Stimulated activated CD4-positive, alpha-beta T cell treated with anti-CD3 and anti-CD28 coated beads, Interleukin-2, amount 100 ng/mL, for 48 hours (primary cell): ENCODE measurements at regions not wholly inside any gene's neighbourhood (a gene's known extent, or its start where the extent isn't known, plus 50 kb on each side); places are given as distances from the start of the nearest gene placed in this dataset.
"Not testable (repeated sequence)": the region's sequence is repeated elsewhere in the genome, so short reads cannot be mapped to it uniquely, and the experiment has no call there.

Experiments used
- DNase-seq, 2 donors: peaks; one replicate each; pipeline ENCODE4 v3.0.0-alpha.2; 2020

DNA sequence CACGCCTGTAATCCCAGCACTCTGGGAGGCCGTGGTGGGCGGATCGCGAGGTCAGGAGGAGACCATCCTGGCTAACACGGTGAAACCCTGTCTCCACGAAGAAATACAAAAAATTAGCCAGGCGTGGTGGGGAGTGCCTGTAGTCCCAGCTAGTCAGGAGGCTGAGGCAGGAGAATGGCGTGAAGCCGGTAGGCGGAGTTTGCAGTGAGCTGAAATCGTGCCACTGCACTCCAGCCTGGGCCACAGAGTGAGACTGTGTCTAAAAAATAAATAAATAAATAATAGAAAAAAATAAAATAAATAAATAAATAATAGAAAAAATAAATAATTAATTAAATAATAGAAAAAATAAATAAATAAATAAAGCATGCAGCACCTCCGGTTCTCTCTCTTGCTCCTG, 480.8 kb downstream of the GOLGA6L6 start:
- not testable (repeated sequence) for DNase-seq

DNA sequence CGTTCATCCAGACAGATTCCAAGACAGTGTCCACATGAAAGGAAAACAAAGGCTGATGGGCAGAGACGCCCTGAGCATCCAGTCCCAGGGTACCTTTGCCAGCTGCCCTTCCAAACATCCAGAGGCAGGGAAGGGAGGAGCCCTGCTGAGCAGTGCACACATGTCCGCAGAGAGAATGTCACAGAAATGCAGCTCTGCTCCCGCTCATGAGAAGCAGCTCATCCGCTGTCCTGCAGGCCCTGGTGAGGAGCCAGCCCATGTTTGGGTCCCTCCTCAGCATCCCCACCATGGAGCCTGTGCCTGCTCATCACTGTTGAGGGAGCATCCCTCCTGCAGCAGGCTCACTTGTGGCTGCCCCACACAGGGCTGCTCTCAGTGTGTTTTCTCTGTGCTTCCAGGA, 484.7 kb downstream of the GOLGA6L6 start:
- not testable (repeated sequence) for DNase-seq

DNA sequence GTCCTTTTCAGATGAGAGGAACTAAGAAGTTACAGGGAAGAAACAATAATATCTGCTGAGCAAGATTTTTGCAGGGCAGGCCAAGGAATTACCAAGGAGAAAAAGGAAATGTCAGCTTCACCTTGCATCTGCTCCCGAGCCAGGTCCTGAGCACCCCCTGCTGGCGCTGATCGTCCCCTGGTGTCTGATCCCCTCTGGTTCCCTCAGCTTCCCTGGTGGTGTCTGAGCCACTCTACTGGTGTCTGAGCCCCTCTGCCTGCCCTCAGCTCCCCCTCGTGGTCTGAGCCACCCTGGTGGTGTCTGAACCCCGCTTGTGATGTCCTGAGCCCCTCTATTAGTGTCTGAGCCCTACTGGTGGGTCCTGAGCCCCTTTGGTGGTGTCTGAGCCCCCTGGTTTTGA, 485.7 kb downstream of the GOLGA6L6 start:
- not testable (repeated sequence) for DNase-seq

DNA sequence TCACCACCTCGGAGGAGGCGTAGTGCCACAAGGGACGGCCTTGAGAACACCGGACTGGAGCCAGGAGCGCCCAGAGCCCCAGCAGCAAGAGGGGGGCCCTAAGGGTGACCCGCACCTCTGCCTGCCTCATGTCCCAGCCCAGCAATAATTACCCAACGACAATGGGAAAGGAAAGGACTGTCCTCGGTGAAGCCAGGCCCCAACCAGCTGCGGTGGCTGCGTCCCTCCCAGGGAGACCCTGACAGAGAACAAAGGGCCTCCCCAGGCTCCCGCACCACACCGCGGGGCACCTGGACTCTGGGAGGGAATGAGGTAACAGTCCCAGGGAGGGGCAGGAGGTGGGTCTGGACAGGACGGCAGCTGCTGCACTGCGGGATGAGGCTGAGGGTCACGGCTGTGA, 493.4 kb downstream of the GOLGA6L6 start:
- not testable (repeated sequence) for DNase-seq

DNA sequence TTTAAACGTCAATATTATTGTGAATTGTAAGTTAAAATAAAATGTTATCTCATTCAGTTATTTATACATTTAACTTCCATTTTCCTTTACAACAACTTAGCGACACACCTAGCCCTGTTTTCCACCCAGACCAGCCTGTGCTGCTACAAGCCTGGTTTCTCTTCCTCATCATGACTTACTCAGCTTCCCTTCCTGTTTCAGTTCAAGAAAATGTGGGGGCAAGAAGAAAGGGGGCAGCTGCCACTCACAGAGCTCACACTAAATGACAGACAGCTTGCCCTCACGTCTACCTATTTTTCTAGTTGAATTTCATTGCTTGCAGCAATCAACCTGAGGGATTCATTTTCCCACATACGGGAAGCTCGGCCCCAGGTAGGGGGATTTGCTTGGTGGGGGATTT, 496.4 kb downstream of the GOLGA6L6 start:
- DNase-seq: not testable (repeated sequence)

DNA sequence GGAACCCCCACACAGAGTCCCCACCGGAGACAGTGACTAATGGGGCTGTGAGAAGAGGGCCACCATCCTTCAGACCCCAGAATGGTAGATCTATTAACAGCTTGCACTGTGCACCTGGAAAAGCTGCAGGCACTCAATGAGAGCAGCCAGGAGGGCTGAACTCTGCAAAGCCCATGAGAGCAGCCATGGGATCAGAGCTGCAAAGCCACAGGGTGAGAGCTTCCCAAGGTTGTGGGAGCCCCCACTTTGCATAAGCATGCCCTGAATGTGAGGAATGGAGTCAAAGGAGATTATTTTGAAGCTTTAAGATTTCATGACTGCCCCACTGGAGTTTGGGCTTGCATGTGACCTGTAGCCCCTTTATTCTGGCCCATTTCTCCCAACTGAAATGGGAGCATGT, 500.9 kb downstream of the GOLGA6L6 start:
- DNase-seq: not testable (repeated sequence)

DNA sequence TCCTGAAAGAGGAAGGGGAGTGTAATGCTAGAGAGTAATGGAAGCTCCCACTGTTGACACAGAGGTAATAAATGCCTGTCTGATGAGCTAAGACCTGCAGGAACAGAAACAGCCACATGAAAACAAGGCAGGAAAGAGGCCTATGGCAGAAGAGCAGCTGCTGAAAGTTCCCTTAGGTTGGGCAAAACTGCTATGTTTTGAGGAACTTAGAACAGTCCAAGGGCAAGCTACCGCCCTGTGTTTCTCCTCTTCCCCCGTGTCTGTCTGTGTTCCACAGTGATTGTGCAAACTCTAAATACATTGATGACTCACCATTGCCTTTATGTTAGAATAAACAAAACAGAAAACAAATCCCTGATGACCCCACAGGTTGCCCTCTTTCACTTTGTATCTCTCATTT, 516.6 kb downstream of the GOLGA6L6 start:
- not testable (repeated sequence) for DNase-seq

DNA sequence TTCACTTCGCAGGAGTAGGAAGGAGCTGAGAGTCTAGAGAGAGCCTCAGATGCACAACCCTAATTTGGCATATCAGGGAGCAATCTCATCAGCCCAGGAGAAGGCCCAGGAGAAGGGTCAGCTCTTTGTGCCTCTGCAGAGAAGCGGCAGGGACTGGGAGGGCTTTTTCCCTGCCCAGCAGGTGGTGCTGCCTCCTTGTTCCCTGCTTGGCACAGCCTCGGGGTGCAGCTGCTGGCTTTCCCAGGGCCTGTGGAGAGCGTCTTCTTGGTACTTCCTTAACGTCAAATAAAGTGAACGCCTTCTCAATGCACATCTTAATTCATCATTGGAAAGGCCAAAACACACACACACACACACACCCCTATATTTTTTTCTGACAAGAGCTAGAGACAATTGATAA, 519.3 kb downstream of the GOLGA6L6 start:
- not testable (repeated sequence) for DNase-seq

DNA sequence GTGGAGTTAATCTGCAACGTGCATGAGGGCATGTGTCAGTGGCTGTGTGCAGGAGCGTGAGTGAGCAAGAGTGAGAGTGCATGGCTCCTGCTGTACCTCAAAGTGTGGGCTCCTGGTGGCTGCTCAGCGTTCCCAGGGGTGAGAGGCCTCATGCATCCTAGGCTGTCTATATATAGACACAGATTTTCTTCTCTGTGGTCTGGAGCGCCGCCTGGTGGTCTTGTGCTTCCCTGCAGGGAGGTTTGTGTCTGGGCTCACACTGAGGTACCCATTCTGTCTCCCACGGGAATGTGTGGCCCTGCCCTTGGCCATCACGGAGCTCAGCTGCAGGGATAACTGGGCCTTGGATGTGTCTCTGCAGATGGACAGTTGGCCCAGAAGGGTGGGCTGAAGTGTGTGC, 520.2 kb downstream of the GOLGA6L6 start:
- not testable (repeated sequence) for DNase-seq

DNA sequence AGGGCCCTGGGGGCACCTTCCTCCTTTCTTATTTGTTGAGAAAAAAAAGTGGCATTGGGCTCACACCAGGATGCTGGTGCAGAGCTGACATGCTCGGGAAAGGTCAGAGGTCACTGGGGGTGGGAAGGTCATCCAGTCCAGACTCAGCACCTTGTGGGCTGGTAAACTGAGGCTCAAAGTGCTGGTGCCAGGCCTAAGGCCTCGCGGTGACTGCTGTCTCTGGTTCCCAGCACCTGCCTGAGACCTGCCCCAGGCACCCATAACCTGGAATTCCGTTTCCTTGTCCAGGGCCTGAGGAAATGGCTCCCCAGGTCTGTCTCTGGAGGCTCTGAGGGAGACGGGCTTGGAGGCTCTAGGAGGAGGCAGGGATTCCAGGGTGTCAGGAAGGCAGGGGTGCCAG, 521.0 kb downstream of the GOLGA6L6 start:
- DNase-seq: not testable (repeated sequence)

DNA sequence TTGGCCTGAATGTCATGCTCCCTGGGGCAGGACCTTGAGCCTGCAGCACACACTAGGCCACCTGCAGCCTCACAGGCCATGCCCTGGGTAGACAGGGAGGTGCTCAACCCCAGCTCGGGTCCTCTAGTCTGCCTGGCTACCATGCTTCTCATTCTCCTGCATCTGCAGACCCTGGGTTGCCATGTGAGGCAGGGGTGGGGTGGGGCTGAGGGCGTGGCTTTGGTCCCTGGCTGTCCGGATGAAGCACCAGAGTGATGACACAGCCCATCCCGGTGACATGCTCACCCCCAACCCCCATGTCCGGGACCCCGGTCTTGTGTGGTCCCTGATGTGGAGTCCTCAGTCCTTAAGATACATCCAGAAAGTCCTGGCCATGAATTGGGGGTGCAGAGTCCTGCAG, 521.8 kb downstream of the GOLGA6L6 start:
- DNase-seq: not testable (repeated sequence)

DNA sequence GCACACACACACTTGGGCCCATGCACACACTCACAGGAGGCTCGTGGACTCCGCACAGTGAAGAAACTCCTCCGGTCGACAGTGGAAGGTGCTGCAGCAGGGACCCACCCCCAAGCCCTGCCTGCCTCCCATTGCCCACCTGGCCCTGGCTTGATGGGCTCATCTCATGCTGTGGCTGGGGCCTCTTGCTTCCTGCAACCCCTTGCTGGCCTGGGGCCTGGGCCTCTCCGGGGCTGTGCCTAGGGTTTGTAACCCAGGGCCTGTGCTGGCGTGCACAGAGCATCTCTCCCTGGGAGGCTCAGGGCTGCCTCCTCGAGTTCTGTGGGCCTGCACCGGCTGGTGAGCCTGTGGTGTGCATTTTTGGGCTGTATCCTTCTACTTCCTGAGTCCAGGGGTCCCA, 524.0 kb downstream of the GOLGA6L6 start:
- not testable (repeated sequence) for DNase-seq

DNA sequence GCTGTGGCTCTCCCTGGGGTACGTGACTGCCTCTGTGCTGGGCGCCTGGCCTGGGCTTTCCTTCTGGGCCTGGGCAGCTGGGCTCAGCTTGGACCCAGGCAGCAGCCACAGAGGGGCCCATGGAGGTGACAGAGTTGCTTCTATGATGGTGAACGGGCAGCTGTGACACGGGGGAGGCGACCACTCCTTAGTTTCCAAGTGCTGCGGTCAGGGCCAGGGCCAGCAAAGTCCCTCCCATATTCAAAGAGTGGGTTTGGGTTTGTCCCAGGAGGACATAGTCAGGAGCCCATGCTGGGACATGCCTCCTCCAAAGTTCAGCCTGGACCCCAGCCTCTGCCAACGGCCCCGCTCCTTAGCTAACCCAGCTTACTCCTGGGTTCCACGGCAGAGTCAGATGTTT, 524.7 kb downstream of the GOLGA6L6 start:
- DNase-seq: not testable (repeated sequence)

DNA sequence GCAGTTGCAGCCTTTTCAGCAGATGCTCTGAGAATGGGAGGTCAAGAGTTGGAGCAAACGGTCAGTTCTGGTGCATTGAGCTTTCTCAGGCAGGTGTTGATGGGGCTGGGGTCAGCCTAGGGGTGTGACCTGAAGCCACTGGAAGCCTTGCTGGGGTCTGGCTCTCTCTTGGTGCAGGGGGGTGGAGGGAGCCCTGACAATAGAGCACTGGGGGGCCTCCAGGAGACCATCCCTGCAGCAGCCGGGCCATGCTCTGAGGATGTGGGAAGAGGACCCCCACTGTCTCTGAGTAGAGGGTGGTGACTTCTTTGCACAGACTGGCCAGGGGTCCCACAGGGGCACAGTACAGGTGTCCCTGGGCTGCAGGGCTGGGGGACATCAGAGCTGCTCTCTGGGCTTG, 528.8 kb downstream of the GOLGA6L6 start:
- DNase-seq: not testable (repeated sequence)

DNA sequence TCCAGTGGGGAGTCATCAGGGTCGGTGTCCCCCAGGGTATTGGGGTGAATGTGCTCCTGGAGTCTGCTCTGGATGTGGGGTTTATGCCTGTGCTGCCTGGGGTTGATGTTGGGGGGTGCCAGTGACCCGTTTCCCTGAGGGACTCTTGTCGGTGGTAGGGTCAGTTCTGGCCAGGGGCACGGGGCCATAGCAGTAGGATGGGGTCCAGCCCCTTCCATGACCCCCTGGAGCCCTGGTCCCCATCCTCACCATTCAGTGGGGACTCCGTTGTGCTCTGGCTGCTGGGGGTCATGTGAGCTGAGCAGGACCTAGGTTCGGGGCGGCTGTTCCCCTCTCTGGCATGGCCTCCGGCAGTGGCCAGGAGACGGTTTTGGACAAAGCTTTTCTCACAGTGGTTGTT, 530.8 kb downstream of the GOLGA6L6 start:
- DNase-seq: not testable (repeated sequence)

DNA sequence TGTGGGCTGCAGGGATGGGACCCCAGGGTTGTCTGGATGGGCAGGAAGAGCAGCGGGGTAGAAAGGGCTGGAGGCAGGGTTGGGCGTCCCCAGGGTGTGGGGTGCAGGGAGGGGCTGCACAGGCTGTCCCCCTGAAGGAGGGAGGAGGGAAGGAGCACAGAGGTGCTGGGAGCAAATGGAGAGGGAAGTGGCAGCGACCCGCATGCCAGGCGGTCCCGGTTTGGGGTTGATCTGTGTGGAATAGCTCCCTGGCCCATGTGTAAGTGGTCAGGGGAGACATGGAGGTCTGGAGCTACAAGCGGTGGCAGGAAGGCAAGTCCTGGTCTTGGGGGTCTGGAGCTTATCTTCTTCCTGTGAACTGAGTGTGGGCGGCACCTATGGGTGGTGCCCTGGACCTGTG, 532.0 kb downstream of the GOLGA6L6 start:
- not testable (repeated sequence) for DNase-seq

DNA sequence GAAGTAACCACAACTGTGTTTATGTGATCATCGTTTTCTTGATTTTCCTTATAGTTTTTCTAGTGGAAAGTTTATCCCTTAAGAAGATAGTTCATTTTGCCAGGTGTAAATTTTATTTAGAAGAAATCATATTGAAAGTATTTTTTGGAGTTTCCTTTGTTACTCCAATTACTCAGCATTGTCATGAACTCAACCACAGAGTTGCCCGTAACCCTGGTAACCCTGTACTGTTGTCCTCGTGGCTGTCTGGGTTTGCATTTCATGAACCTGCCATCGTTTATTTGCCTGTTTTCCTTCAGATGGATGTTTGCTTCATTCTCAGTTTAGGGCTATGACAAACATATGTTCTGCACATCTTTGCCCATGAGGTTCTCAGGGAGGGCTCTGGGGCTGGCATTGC, 534.3 kb downstream of the GOLGA6L6 start:
- not testable (repeated sequence) for DNase-seq

DNA sequence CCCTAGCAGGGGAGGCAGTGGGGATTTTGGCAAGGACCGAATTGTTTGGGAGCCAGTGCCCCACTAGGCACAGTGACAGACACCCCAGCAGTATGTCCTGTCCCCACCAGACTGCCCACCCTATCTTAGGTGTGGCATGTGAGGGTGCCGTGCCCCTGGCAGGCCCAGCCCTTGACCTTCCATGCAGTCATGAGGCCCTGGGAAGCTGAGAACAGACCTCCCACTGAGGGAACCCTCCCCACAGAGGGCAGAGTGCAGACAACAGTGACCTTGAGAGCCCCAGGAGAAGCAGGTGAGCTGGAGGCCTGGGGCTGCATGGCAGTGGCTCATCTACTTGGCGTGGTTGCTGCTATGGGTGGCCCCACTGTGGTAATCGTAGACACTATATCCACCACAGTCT, 538.1 kb downstream of the GOLGA6L6 start:
- not testable (repeated sequence) for DNase-seq

DNA sequence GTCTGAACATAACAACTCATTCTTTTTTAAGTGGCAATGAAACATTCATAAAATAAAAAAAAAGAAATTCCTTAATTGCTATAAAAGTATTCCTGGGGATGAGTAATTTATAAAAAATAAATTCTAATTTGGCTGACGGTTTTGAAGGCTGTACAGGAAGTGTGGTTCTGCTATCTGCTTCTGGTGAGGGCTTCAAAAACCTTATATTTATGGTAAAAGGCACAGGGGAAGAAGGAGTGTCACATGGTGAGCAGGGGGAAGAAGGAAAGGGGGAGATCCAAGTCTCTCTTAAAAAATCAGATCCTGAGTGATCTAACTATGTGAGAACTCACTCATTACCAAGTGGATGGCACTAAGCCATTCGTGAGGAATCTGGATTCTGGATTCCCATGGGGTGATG, 539.0 kb downstream of the GOLGA6L6 start:
- DNase-seq: not testable (repeated sequence)

DNA sequence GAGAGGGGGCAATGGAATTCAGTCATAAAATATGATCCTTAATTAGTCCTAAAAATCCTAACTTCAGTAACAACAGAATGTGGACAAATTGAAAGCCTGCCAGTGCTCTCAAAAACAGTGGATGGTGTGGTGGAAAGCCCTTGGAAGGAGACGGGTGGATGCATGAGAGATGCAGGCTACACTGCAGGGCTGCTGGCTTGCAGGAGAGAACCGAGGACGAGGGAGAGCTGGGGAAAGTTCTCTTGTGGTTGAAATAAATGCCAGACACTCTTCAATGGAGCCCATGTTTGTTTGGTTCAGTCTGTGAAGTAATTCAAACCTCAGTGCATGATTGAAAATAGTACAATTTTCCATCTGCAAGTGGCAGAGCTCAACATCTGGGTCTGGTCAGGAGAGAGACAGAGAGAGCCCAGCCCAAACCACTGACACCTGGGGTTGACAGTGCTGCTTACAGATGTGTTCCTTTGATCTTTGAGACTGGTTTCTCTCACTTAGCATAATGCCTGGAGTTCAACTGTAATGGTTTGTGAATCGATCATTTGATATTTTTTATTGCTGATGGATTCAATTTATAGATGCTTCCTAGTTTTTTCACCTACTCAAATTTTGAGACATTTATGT, 544.9 kb downstream of the GOLGA6L6 start:
- not testable (repeated sequence) for DNase-seq

DNA sequence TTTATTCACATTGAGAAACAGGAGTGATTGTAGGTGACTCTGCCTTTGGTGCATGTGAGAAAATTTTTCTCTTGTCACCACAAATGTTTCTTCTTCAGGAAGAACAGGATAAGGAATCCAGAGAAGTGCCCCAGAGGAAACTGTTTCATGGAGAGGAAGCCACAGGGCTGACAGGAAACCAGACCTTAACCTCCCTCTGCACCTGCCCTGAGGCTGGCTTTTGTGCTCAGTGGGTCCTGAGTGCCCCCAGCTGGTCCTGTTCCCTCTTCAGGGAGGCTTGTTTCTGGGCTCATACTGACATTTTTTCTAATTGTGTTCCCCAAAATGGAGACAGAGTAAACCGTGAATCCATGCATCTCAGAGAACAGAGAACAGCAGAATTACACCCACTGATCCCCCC, 546.3 kb downstream of the GOLGA6L6 start:
- not testable (repeated sequence) for DNase-seq

DNA sequence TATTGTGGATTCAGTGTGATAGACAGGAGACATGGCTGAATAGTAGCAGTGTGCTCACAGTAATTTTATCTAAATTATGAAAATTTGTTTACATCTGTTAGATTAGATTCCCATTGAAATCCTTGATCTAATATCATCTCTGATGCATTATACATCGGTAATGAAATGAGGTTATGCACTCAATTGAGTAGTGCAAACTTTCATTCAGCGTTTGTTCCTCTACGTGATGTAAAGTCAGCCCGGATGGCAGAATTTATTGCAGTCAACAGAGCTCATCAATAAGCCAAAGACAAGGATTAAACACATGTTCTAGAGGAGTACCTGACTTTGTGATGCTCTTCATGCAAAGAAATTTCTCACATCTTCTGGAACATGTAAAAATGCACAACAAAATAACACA, 549.2 kb downstream of the GOLGA6L6 start:
- DNase-seq: no peak

DNA sequence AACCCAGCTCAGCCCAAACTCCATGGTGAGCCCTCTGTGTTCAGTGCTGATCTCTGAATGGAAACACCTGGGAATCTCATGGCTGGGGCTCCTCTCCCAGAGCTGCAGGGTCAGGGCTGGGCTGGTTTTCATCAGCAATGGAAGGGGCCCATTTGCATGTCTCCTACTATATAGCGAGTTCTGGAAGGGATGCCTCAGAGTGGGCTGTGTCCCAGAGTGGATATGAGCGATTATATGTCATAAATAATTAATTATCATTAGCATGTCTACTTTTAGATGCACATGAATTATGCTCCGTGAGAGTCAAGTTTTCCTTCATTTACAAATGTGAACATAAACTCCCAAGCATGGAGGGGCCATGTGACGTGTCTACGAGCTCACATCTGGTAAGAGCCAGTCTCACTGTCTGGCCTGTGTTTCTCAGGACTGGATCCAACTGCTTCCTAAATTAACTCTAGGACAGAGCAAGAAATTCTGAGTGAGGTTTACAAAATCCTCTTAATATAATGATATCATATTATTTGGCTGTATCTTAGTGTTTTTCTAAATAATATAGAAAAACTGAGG, 553.4 kb downstream of the GOLGA6L6 start:
- no peak for DNase-seq

DNA sequence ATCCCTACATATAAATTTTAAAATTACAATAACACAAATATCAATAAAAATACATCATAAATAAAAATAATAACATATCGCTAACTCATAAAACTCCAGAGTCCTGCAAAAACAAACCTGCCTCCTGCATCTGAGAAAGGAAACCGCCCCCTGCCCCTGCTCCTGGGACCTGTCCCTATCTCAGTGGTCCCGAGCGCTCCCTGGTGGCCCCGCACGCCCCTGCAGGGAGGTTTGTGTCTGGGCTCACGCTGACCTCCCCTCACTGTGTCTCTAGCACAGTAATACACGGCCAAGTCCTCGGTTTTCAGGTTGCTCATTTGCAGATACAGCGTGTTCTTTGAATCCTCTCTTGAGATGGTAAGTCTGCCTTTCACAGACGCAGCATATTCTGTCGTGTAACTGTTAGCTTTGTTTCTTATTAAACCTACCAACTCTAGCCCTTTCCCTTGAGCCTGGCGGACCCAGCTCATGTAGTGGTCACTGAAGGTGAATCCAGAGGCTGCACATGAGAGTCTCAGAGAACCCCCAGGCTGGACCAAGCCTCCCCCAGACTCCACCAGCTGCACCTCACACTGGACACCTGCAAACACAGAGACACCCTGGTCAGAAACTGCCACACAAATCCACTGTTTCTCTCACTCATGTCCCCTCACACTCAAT, 554.1 kb downstream of the GOLGA6L6 start:
- DNase-seq: no peak
